Small intestine (tissue), 7 donors: ENCODE measurements at regions not wholly inside any gene's neighbourhood (a gene's known extent, or its start where the extent isn't known, plus 50 kb on each side); places are given as distances from the start of the nearest gene placed in this dataset.
"Not testable (repeated sequence)": the region's sequence is repeated elsewhere in the genome, so short reads cannot be mapped to it uniquely, and the experiment has no call there.

Experiments
- DNase-seq, 2 donors: peaks; one replicate each; pipeline versions ENCODE4 v3.0.0 to v3.0.0-alpha.2; 2013
- FAIRE-seq: peaks from 2 replicates; lab custom pipeline; 2012; peaks lifted over from hg19 to GRCh38; lab: Jason Lieb, UNC
- H3K27ac ChIP-seq, 3 donors: one replicate each; pipeline ENCODE4 v1.5.1; 2013; ENCODE audit warnings: low read length in 2 of 3, mild to moderate bottlenecking in 2 of 3, control low read depth in 1 of 3, inconsistent platforms in 1 of 3, low read depth in 1 of 3, moderate library complexity in 1 of 3
- H3K27me3 ChIP-seq, 3 donors: one replicate each; pipeline ENCODE4 v1.6.1; 2013; ENCODE audit warnings: low read length in 3 of 3, inconsistent platforms in 1 of 3; ENCODE audit not compliant: control insufficient read depth in 3 of 3, insufficient read depth in 3 of 3
- H3K36me3 ChIP-seq, 3 donors: one replicate each; pipeline ENCODE4 v1.6.1; 2013; ENCODE audit warnings: low read length in 3 of 3, inconsistent platforms in 1 of 3, low read depth in 1 of 3, mild to moderate bottlenecking in 1 of 3, moderate library complexity in 1 of 3; ENCODE audit not compliant: control insufficient read depth in 3 of 3, insufficient read depth in 2 of 3
- H3K4me1 ChIP-seq, 3 donors: one replicate each; pipeline ENCODE4 v1.6.1; 2013; ENCODE audit warnings: low read length in 2 of 3, inconsistent platforms in 1 of 3, low read depth in 1 of 3, mild to moderate bottlenecking in 1 of 3, moderate library complexity in 1 of 3; ENCODE audit not compliant: control insufficient read depth in 3 of 3, insufficient read depth in 2 of 3
- H3K4me3 ChIP-seq, 3 donors: one replicate each; pipeline ENCODE4 v1.5.1; 2013; ENCODE audit warnings: low read length in 3 of 3, control low read depth in 1 of 3, inconsistent platforms in 1 of 3, low read depth in 1 of 3, mild to moderate bottlenecking in 1 of 3, moderate library complexity in 1 of 3
- H3K9me3 ChIP-seq, 2 donors: one replicate each; pipeline ENCODE4 v1.6.1; 2013; ENCODE audit warnings: low read depth in 1 of 2, low read length in 1 of 2; ENCODE audit not compliant: control insufficient read depth in 2 of 2, insufficient read depth in 1 of 2
- WGBS, 3 donors: extraction: QIAGEN DNeasy Blood & Tissue Kit; methylation state at CpG; one replicate each; pipeline ENCODE4 v1.1.7; 2013; 5-methylcytosine and 5-hydroxymethylcytosine counted together
- donor health status: healthy with polysubstance abuse.
- donor health status: control.
- donor health status: control.
- donor health status: Bipolar disorder and iron deficiency.
- donor health status: healthy.

GRCh38 chr6:105676857-105677256 lies 274.0 kb upstream of the PREP start:
- Histone ChIP-seq H3K9me3 (peaks cover 0 to 5% of the 10 kb centered on the region in 2 donors), H3K27ac (no peak overlapping the region), H3K36me3 (no peaks in the 10 kb centered on the region), H3K27me3 (no peaks in the 10 kb centered on the region), H3K4me1 (peaks cover 0 to 2% (median 0%) of the 10 kb centered on the region in 3 donors), H3K4me3 (no peak overlapping the region)
- WGBS, 3 donors, result 82 to 90% (median 87%) methylated on average over 3 of the region's 3 CpGs
- FAIRE-seq (no peak), DNase-seq (no peak)

GRCh38 chr6:105675715-105676397 lies 273.0 kb upstream of the PREP start:
- Histone ChIP-seq H3K9me3 (peaks cover 0 to 5% of the 10 kb centered on the region in 2 donors), H3K36me3 (no peaks in the 10 kb centered on the region), H3K27me3 (no peaks in the 10 kb centered on the region), H3K27ac (no peak overlapping the region), H3K4me3 (no peak overlapping the region), H3K4me1 (peaks cover 0 to 2% (median 0%) of the 10 kb centered on the region in 3 donors)
- 56 to 78% (median 60%) methylated on average over 5 of the region's 5 CpGs for WGBS, 3 donors
- FAIRE-seq (no peak), DNase-seq (no peak)

- not testable (repeated sequence) for H3K4me3 ChIP-seq, H3K27me3 ChIP-seq, H3K4me1 ChIP-seq, FAIRE-seq, DNase-seq, H3K27ac ChIP-seq, H3K36me3 ChIP-seq
- H3K9me3 ChIP-seq, result peaks cover 0 to 19% of the 10 kb centered on the region in 2 donors
- 85 to 94% (median 88%) methylated on average over 2 of the region's 2 CpGs for WGBS, 3 donors
These were observed 270.1 kb upstream of the PREP start for GRCh38 chr6:105672856-105673538.

- Histone ChIP-seq H3K27me3 (no peaks in the 10 kb centered on the region), H3K9me3 (peaks cover 0 to 27% of the 10 kb centered on the region in 2 donors), H3K36me3 (no peaks in the 10 kb centered on the region), H3K4me1 (no peaks in the 10 kb centered on the region), H3K27ac (no peak overlapping the region), H3K4me3 (no peak overlapping the region)
- DNase-seq (no peak), FAIRE-seq (no peak)
- WGBS, 3 donors, result 74 to 99% (median 78%) methylated on average over 5 of the region's 5 CpGs
These were observed 266.4 kb upstream of the PREP start for GRCh38 chr6:105669232-105669631.

GRCh38 chr6:105667056-105667455 lies 264.2 kb upstream of the PREP start:
- Histone ChIP-seq H3K4me1 (no peaks in the 10 kb centered on the region), H3K4me3 (no peak overlapping the region), H3K27ac (no peak overlapping the region), H3K9me3 (peaks cover 0 to 27% of the 10 kb centered on the region in 2 donors), H3K27me3 (no peaks in the 10 kb centered on the region), H3K36me3 (no peaks in the 10 kb centered on the region)
- WGBS, 3 donors, result 91 to 95% (median 94%) methylated on average over 12 of the region's 12 CpGs
- FAIRE-seq, result no peak
- no peak for DNase-seq

GRCh38 chr6:105664931-105665330 lies 262.0 kb upstream of the PREP start:
- DNase-seq (no peak), FAIRE-seq (no peak)
- no peaks in the 10 kb centered on the region for H3K4me1 ChIP-seq
- no peak overlapping the region for H3K27ac ChIP-seq
- H3K36me3 ChIP-seq, result no peaks in the 10 kb centered on the region
- no peak overlapping the region for H3K4me3 ChIP-seq
- H3K27me3 ChIP-seq, result no peaks in the 10 kb centered on the region
- 65 to 87% (median 87%) methylated on average over 2 of the region's 2 CpGs for WGBS, 3 donors
- H3K9me3 ChIP-seq, result peaks cover 0 to 24% of the 10 kb centered on the region in 2 donors

GRCh38 chr6:105651969-105652368 lies 249.1 kb upstream of the PREP start:
- Histone ChIP-seq H3K4me1 (no peaks in the 10 kb centered on the region), H3K27ac (no peak overlapping the region), H3K36me3 (no peaks in the 10 kb centered on the region), H3K4me3 (no peak overlapping the region), H3K9me3 (no peaks in the 10 kb centered on the region), H3K27me3 (no peaks in the 10 kb centered on the region)
- WGBS, 3 donors, result 65 to 87% (median 70%) methylated on average over 2 of the region's 2 CpGs
- DNase-seq, result no peak
- FAIRE-seq, result no peak

- H3K27ac ChIP-seq, result no peak overlapping the region
- no peaks in the 10 kb centered on the region for H3K27me3 ChIP-seq
- DNase-seq, result no peak
- FAIRE-seq, result no peak
- peaks cover 0 to 2% (median 0%) of the 10 kb centered on the region in 3 donors for H3K4me1 ChIP-seq
- WGBS, 3 donors, result 83 to 94% (median 92%) methylated on average over 1 of the region's 1 CpG
- no peak overlapping the region for H3K4me3 ChIP-seq
- H3K36me3 ChIP-seq, result no peaks in the 10 kb centered on the region
- no peaks in the 10 kb centered on the region for H3K9me3 ChIP-seq
These were observed 247.5 kb upstream of the PREP start for GRCh38 chr6:105650347-105650746.
